ENCODE measurements at regions not wholly inside any gene's neighbourhood (a gene's known extent, or its start where the extent isn't known, plus 50 kb on each side); places are given as distances from the start of the nearest gene placed in this dataset.

DNA sequence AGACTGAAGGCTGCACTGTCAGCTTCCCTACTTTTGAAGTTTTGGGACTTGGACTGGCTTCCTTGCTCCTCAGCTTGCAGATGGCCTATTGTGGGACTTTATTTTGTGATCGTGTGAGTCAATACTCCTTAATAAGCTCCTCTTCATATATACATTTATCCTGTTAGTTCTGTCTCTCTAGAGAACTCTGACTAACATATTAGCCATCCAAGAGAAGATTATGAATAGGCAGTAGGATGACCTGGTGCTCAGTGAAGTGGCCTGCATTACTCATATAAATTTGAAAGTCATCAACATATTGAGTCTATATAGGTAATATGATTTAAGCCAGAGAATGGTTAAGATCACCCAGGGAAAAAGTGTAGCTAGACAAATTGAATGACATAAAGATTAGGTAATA, 136.3 kb upstream of the UFM1 start:
- Mint-ChIP-seq H3K9me3 (ENCODE audit: low read depth) (peaks cover 9% of the 10 kb centered on the region), H3K27me3 (no peaks in the 10 kb centered on the region)

DNA sequence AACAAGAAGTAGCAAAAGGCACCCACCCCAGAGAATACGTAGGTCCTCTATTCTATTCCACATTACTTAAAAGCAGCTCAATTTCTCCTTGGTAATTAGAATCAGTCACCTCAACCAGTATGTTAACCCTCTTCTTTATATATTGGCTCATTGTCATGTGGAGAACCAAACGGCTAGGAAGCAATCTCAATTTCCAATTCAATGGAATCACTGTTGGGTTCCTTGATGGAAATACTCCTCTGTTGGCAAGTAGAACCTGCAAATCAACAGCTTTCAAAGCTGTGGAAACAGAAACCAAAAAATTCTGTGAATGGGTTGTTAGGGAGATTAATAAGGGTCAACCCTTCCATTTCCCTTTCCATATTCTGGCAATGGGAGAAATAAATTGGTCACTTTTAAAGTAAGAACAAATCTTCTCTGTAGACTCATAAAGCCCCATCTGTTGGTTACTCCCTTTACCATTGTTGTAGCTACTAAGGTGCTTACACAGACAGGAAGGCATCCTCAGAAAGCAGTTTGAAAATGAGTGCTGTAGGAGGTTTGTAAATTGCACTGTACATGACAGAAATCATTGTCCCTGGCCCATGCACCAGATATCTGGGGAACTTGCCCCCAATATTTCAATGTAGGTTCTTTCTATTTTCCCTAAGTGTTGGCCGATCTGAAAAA, 138.6 kb upstream of the UFM1 start:
- Mint-ChIP-seq H3K36me3 (ENCODE audit: insufficient read depth) (peaks cover 1% of the 10 kb centered on the region), H3K4me3 (ENCODE audit: low read depth) (no peak overlapping the region), H3K27me3 (no peaks in the 10 kb centered on the region), H3K27ac (no peak overlapping the region), H3K4me1 (ENCODE audit: low read depth) (no peaks in the 10 kb centered on the region), H3K9me3 (ENCODE audit: low read depth) (peaks cover 9% of the 10 kb centered on the region)
- DNase-seq (ENCODE audit: low spot score, unreplicated experiment): no peak
- TF ChIP-seq, protein P1, sequence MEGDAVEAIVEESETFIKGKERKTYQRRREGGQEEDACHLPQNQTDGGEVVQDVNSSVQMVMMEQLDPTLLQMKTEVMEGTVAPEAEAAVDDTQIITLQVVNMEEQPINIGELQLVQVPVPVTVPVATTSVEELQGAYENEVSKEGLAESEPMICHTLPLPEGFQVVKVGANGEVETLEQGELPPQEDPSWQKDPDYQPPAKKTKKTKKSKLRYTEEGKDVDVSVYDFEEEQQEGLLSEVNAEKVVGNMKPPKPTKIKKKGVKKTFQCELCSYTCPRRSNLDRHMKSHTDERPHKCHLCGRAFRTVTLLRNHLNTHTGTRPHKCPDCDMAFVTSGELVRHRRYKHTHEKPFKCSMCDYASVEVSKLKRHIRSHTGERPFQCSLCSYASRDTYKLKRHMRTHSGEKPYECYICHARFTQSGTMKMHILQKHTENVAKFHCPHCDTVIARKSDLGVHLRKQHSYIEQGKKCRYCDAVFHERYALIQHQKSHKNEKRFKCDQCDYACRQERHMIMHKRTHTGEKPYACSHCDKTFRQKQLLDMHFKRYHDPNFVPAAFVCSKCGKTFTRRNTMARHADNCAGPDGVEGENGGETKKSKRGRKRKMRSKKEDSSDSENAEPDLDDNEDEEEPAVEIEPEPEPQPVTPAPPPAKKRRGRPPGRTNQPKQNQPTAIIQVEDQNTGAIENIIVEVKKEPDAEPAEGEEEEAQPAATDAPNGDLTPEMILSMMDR (IDR thresholded peaks at IDR 0.05; ENCODE audit: unreplicated experiment): no peak

More for the DNA sequence above, 136.3 kb upstream of the UFM1 start:
- peaks cover 1% of the 10 kb centered on the region for H3K36me3 Mint-ChIP-seq (ENCODE audit: insufficient read depth)
- TF ChIP-seq, protein P1 (IDR thresholded peaks at IDR 0.05; ENCODE audit: unreplicated experiment): no peak
- no peaks in the 10 kb centered on the region for H3K4me1 Mint-ChIP-seq (ENCODE audit: low read depth)
- no peak for DNase-seq (ENCODE audit: low spot score, unreplicated experiment)
- no peak overlapping the region for H3K4me3 Mint-ChIP-seq (ENCODE audit: low read depth)
- no peak overlapping the region for H3K27ac Mint-ChIP-seq

DNA sequence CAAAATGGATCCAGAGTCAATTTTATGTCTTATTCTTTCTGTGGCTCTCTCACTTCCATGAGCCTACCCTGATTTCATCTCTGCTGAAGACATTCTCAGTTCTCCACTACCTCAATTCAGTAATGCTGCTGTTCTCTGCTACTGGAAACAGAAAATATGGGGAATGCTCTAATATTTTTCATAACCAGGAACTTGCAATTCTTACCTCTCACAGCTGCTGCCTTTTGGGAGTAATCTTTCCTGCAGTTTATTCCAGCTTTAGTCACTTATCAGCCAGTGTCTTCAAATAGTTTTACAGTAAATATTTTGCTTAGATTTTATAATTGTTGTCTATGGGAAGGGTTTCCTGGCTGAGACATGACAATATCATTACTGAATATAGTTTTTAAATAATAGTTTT, 145.1 kb upstream of the UFM1 start:
- no peak overlapping the region for H3K4me3 Mint-ChIP-seq (ENCODE audit: low read depth)
- H3K4me1 Mint-ChIP-seq (ENCODE audit: low read depth): no peaks in the 10 kb centered on the region
- no peaks in the 10 kb centered on the region for H3K9me3 Mint-ChIP-seq (ENCODE audit: low read depth)
- H3K27me3 Mint-ChIP-seq: no peaks in the 10 kb centered on the region
- H3K36me3 Mint-ChIP-seq (ENCODE audit: insufficient read depth): no peaks in the 10 kb centered on the region
- H3K27ac Mint-ChIP-seq: no peak overlapping the region
- TF ChIP-seq, protein P1 (IDR thresholded peaks at IDR 0.05; ENCODE audit: unreplicated experiment): no peak
- DNase-seq (ENCODE audit: low spot score, unreplicated experiment): no peak

DNA sequence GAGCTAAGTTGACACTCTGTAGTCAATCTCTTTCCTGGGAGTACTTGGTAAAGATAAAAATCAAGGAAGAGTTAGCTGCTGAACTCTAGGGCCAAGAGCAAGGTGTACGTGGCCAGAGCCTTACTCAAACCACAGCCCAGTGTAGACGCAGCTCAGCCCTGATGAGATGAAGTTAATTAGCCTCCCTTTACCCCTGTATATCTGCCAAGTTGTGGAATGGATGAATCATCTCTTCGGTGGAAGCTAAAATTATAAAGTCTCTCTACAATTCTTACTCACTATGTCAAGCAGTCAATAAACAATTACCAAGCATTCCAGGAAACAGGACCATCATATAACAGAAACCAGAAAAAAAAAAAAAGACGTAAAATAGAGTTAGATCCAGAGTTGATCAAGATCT, 146.9 kb upstream of the UFM1 start:
- no peaks in the 10 kb centered on the region for H3K9me3 Mint-ChIP-seq (ENCODE audit: low read depth)
- no peak for DNase-seq (ENCODE audit: low spot score, unreplicated experiment)
- no peaks in the 10 kb centered on the region for H3K27me3 Mint-ChIP-seq
- no peak overlapping the region for H3K4me3 Mint-ChIP-seq (ENCODE audit: low read depth)
- H3K36me3 Mint-ChIP-seq (ENCODE audit: insufficient read depth): no peaks in the 10 kb centered on the region
- TF ChIP-seq, protein P1 (IDR thresholded peaks at IDR 0.05; ENCODE audit: unreplicated experiment): no peak
- H3K27ac Mint-ChIP-seq: no peak overlapping the region
- no peaks in the 10 kb centered on the region for H3K4me1 Mint-ChIP-seq (ENCODE audit: low read depth)

DNA sequence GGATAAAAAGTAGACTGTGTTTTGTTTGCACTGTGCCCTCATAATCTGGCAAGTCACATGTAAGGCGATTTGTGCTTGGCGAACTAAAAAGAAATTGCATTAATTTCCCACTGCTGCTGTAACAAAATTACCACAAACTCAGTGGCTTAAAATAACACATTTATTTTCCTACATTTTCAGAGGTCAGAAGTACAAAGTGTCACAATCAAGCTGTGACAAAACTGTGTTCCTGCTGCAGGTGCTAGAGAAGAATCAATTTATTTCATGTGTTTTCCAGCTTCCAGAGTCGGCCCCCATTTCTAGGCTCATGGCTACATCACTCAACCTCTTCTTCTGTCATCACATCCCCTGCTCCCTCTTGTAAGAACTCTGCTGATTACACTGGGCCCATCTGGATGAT, 158.6 kb upstream of the UFM1 start:
- Mint-ChIP-seq H3K27ac (no peak overlapping the region), H3K9me3 (ENCODE audit: low read depth) (no peaks in the 10 kb centered on the region), H3K4me3 (ENCODE audit: low read depth) (no peak overlapping the region), H3K4me1 (ENCODE audit: low read depth) (peaks cover 9% of the 10 kb centered on the region), H3K27me3 (no peaks in the 10 kb centered on the region), H3K36me3 (ENCODE audit: insufficient read depth) (no peaks in the 10 kb centered on the region)
- TF ChIP-seq, protein P1 (IDR thresholded peaks at IDR 0.05; ENCODE audit: unreplicated experiment): no peak
- no peak for DNase-seq (ENCODE audit: low spot score, unreplicated experiment)

All from progenitor cell of endocrine pancreas (in vitro differentiated cells).